CD14-positive monocyte (primary cell): ENCODE measurements at regions not wholly inside any gene's neighbourhood (a gene's known extent, or its start where the extent isn't known, plus 50 kb on each side); places are given as distances from the start of the nearest gene placed in this dataset.

Experiments
- DNase-seq, 3 donors: peaks; one replicate each; pipeline ENCODE4 v3.0.0-alpha.2; 2011 to 2022
- H2AFZ ChIP-seq: 2 replicates; pipeline ENCODE4 v1.6.0; 2012; ENCODE audit warnings: mild to moderate bottlenecking, low read depth, low read length, inconsistent platforms; ENCODE audit not compliant: insufficient read depth, poor library complexity, severe bottlenecking
- H3K27ac ChIP-seq, 2 donors: 1 replicate in 1 of 2; 2 replicates in 1 of 2; pipeline ENCODE4 v1.5.1; 2012 to 2013; ENCODE audit warnings: low read length in 2 of 2, control low read depth in 1 of 2, inconsistent platforms in 1 of 2, low read depth in 1 of 2, mild to moderate bottlenecking in 1 of 2
- H3K27me3 ChIP-seq, 2 donors: one replicate each; pipeline versions ENCODE4 v1.6.0 to v1.6.1; 2011 to 2013; ENCODE audit warnings: low read length in 2 of 2; ENCODE audit not compliant: control insufficient read depth in 2 of 2, insufficient read depth in 2 of 2
- H3K36me3 ChIP-seq, 2 donors: replicated peaks in 1 of 2; 1 replicate in 1 of 2; 2 replicates in 1 of 2; pipeline versions ENCODE4 v1.5.1 to v1.6.1; 2012 to 2013; ENCODE audit warnings: low read length in 2 of 2, control low read depth in 1 of 2, inconsistent platforms in 1 of 2, mild to moderate bottlenecking in 1 of 2; ENCODE audit not compliant: insufficient read depth in 2 of 2, control insufficient read depth in 1 of 2
- H3K4me1 ChIP-seq, 2 donors: 1 replicate in 1 of 2; 2 replicates in 1 of 2; pipeline versions ENCODE4 v1.5.1 to v1.6.1; 2012 to 2013; ENCODE audit warnings: low read length in 2 of 2, control low read depth in 1 of 2, inconsistent platforms in 1 of 2, mild to moderate bottlenecking in 1 of 2, moderate library complexity in 1 of 2; ENCODE audit not compliant: insufficient read depth in 2 of 2, control insufficient read depth in 1 of 2
- H3K4me2 ChIP-seq: replicated peaks from 2 replicates; pipeline ENCODE3; 2012; ENCODE audit warnings: low read length, moderate library complexity, mild to moderate bottlenecking; ENCODE audit not compliant: poor library complexity, severe bottlenecking; ENCODE audit errors: extremely low read depth
- H3K4me3 ChIP-seq, 3 experiments: fragments of 200-600 bp in 1 of 3; sonication (generic) in 1 of 3; replicated peaks in 1 of 3; 1 replicate in 2 of 3; 2 replicates in 1 of 3; pipeline ENCODE4 v1.5.1; 2011 to 2013; ENCODE audit warnings: low read length in 3 of 3, mild to moderate bottlenecking in 3 of 3, control low read depth in 2 of 3, low read depth in 2 of 3, inconsistent platforms in 1 of 3, moderate library complexity in 1 of 3
- H3K79me2 ChIP-seq: 2 replicates; pipeline ENCODE4 v1.6.0; 2012; ENCODE audit warnings: mild to moderate bottlenecking, control low read depth, inconsistent platforms, low read length, moderate library complexity; ENCODE audit not compliant: insufficient read depth
- H3K9ac ChIP-seq: 2 replicates; pipeline ENCODE4 v1.6.0; 2017; ENCODE audit warnings: low read length, mild to moderate bottlenecking; ENCODE audit not compliant: insufficient read depth, poor library complexity, severe bottlenecking
- H3K9me3 ChIP-seq, 2 donors: replicated peaks in 1 of 2; 1 replicate in 1 of 2; 2 replicates in 1 of 2; pipeline versions ENCODE4 v1.5.1 to v1.6.1; 2012 to 2013; ENCODE audit warnings: low read length in 2 of 2, control low read depth in 1 of 2; ENCODE audit not compliant: control insufficient read depth in 1 of 2, insufficient read depth in 1 of 2
- H4K20me1 ChIP-seq: 2 replicates; pipeline ENCODE4 v1.6.0; 2012; ENCODE audit warnings: mild to moderate bottlenecking, low read length, control low read depth, moderate library complexity; ENCODE audit not compliant: insufficient read depth
- H3K27ac Mint-ChIP-seq, 7 donors: one replicate each; pipeline ENCODE4 v1.8.0; 2020; ENCODE audit warnings: mild to moderate bottlenecking in 7 of 7, mixed read lengths in 7 of 7, moderate library complexity in 6 of 7, inconsistent platforms in 2 of 7
- H3K27me3 Mint-ChIP-seq, 3 donors: one replicate each; pipeline ENCODE4 v1.8.0; 2021 to 2022; ENCODE audit warnings: low read depth in 3 of 3, mild to moderate bottlenecking in 3 of 3, mixed read lengths in 3 of 3, moderate library complexity in 3 of 3, inconsistent platforms in 1 of 3
- H3K36me3 Mint-ChIP-seq, 2 donors: one replicate each; pipeline ENCODE4 v1.8.0; 2020; ENCODE audit warnings: mixed read lengths in 2 of 2, inconsistent platforms in 1 of 2, mild to moderate bottlenecking in 1 of 2
- H3K4me1 Mint-ChIP-seq: one replicate; pipeline ENCODE4 v1.8.0; 2020; ENCODE audit warnings: mild to moderate bottlenecking, mixed read lengths
- H3K4me3 Mint-ChIP-seq, 2 donors: one replicate each; pipeline ENCODE4 v1.8.0; 2020; ENCODE audit warnings: mild to moderate bottlenecking in 2 of 2, mixed read lengths in 2 of 2, moderate library complexity in 1 of 2
- H3K9me3 Mint-ChIP-seq, 7 donors: one replicate each; pipeline ENCODE4 v1.8.0; 2020 to 2022; ENCODE audit warnings: mixed read lengths in 7 of 7, mild to moderate bottlenecking in 6 of 7, moderate library complexity in 6 of 7, inconsistent platforms in 2 of 7
- CTCF ChIP-seq: fragments of 200-600 bp; IDR thresholded peaks from one replicate; pipeline ENCODE4 v1.8.0; 2022; ENCODE audit warnings: antibody characterized with exemption, mild to moderate bottlenecking
- whole genome bisulfite sequencing: methylation state at CpG from one replicate; pipeline ENCODE4 v1.1.5; 2013; ENCODE audit warnings: missing lambda C conversion rate; ENCODE audit not compliant: insufficient coverage; 5-methylcytosine and 5-hydroxymethylcytosine counted together
- intact Hi-C, 2 donors: fragments of 100-400 bp; cut with micrococcal nuclease; formaldehyde crosslinking; loops; one replicate each; pipeline versions ENCODE4 v1.15.0 to v1.15.1; 2023

GRCh38 chr4:60737858-60738257, 462.3 kb upstream of the ADGRL3 start:
- H3K9ac ChIP-seq = no peak overlapping the region
- peaks cover 0 to 7% of the 10 kb centered on the region in 2 donors for H3K9me3 ChIP-seq
- Mint-ChIP-seq H3K27ac (no peak overlapping the region), H3K4me3 (no peak overlapping the region), H3K36me3 (no peaks in the 10 kb centered on the region), H3K4me1 (no peaks in the 10 kb centered on the region), H3K9me3 (peaks cover 4 to 15% (median 10%) of the 10 kb centered on the region in 7 donors), H3K27me3 (peaks cover 0 to 3% (median 2%) of the 10 kb centered on the region in 3 donors)
- H3K4me3 ChIP-seq = no peak overlapping the region
- H3K4me2 ChIP-seq = no peak overlapping the region
- intact Hi-C loops = no loop called here
- no peaks in the 10 kb centered on the region for H3K36me3 ChIP-seq
- no peak overlapping the region for H2AFZ ChIP-seq
- H3K27ac ChIP-seq = no peak overlapping the region
- H3K79me2 ChIP-seq = no peaks in the 10 kb centered on the region
- H4K20me1 ChIP-seq = no peaks in the 10 kb centered on the region
- WGBS = no CpG with 5 or more reads among the region's 2 CpGs
- TF ChIP-seq CTCF = no peak
- H3K4me1 ChIP-seq = no peaks in the 10 kb centered on the region
- H3K27me3 ChIP-seq = no peaks in the 10 kb centered on the region
- DNase-seq = no peak

- no peaks in the 10 kb centered on the region for H3K4me1 Mint-ChIP-seq
Measured at GRCh38 chr4:60743654-60744053, 456.5 kb upstream of the ADGRL3 start.

More at GRCh38 chr4:60743654-60744053, 456.5 kb upstream of the ADGRL3 start:
- Histone ChIP-seq H3K4me2 (no peak overlapping the region), H3K4me3 (no peak overlapping the region), H3K36me3 (no peaks in the 10 kb centered on the region), H3K79me2 (no peaks in the 10 kb centered on the region), H3K9me3 (no peaks in the 10 kb centered on the region), H4K20me1 (no peaks in the 10 kb centered on the region), H3K9ac (no peak overlapping the region), H3K27ac (no peak overlapping the region), H2AFZ (no peak overlapping the region), H3K27me3 (no peaks in the 10 kb centered on the region), H3K4me1 (no peaks in the 10 kb centered on the region)
- H3K36me3 Mint-ChIP-seq = no peaks in the 10 kb centered on the region
- intact Hi-C loops = no loop called here
- WGBS = no CpG with 5 or more reads among the region's 1 CpG
- TF ChIP-seq CTCF = no peak
- peaks cover 0 to 3% (median under 1%) of the 10 kb centered on the region in 7 donors for H3K9me3 Mint-ChIP-seq
- no peak for DNase-seq
- H3K27ac Mint-ChIP-seq = no peak overlapping the region
- no peak overlapping the region for H3K4me3 Mint-ChIP-seq
- peaks cover 0 to 2% (median 0%) of the 10 kb centered on the region in 3 donors for H3K27me3 Mint-ChIP-seq
